ENCODE measurements at regions not wholly inside any gene's neighbourhood (a gene's known extent, or its start where the extent isn't known, plus 50 kb on each side); places are given as distances from the start of the nearest gene placed in this dataset.

GRCh38 chr17:33512113-33512512, 219.0 kb upstream of the ASIC2 start:
- no peak for DNase-seq (ENCODE audit: low spot score in 2 of 2)
- Histone ChIP-seq H3K36me3 (no peaks in the 10 kb centered on the region), H3K4me3 (no peak overlapping the region), H3K4me1 (peaks cover 29% of the 10 kb centered on the region), H3K27ac (no peak overlapping the region), H3K9me3 (no peaks in the 10 kb centered on the region), H3K27me3 (no peaks in the 10 kb centered on the region)
- TF ChIP-seq POLR2A (IDR thresholded peaks at IDR 0.05) (no peak), CTCF (IDR thresholded peaks at IDR 0.05) (no peak), POLR2AphosphoS5 (IDR thresholded peaks at IDR 0.05) (no peak)

- TF ChIP-seq EP300 (IDR thresholded peaks at IDR 0.05) = no peak
- Histone ChIP-seq H3K36me3 (no peaks in the 10 kb centered on the region), H3K9me3 (no peaks in the 10 kb centered on the region), H3K27me3 (no peaks in the 10 kb centered on the region), H3K4me3 (no peak overlapping the region), H3K4me1 (peaks cover 29% of the 10 kb centered on the region), H3K27ac (no peak overlapping the region)
- no peak for DNase-seq (ENCODE audit: low spot score in 2 of 2)
- 96% methylated on average over 4 of the region's 5 CpGs for WGBS
Measured at GRCh38 chr17:33513769-33514168, 220.7 kb upstream of the ASIC2 start.

- Histone ChIP-seq H3K27ac (peak overlapping the region; percentile 74), H3K4me3 (no peak overlapping the region), H3K36me3 (no peaks in the 10 kb centered on the region), H3K9me3 (no peaks in the 10 kb centered on the region), H3K27me3 (no peaks in the 10 kb centered on the region), H3K4me1 (peaks cover 25% of the 10 kb centered on the region)
- no peak for TF ChIP-seq CTCF (IDR thresholded peaks at IDR 0.05)
- 78% methylated on average over 6 of the region's 6 CpGs for WGBS
- no peak for DNase-seq (ENCODE audit: low spot score in 2 of 2)
Measured at GRCh38 chr17:33514369-33514768, 221.3 kb upstream of the ASIC2 start.

GRCh38 chr17:33515974-33516373, 222.9 kb upstream of the ASIC2 start:
- H3K4me3 ChIP-seq = no peak overlapping the region
- H3K36me3 ChIP-seq = no peaks in the 10 kb centered on the region
- peak overlapping the region; percentile 74 for H3K27ac ChIP-seq
- TF ChIP-seq POLR2A (IDR thresholded peaks at IDR 0.05) = no peak
- no peak for TF ChIP-seq POLR2AphosphoS5 (IDR thresholded peaks at IDR 0.05)
- no peak for TF ChIP-seq EP300 (IDR thresholded peaks at IDR 0.05)
- TF ChIP-seq CTCF (IDR thresholded peaks at IDR 0.05) = no peak
- H3K4me1 ChIP-seq = peaks cover 15% of the 10 kb centered on the region
- WGBS = 52% methylated on average over 7 of the region's 7 CpGs
- DNase-seq (ENCODE audit: low spot score in 2 of 2) = peak in 1 of 2 donors; percentile 70
- H3K9me3 ChIP-seq = no peaks in the 10 kb centered on the region
- no peaks in the 10 kb centered on the region for H3K27me3 ChIP-seq

GRCh38 chr17:33516645-33517044, 223.6 kb upstream of the ASIC2 start:
- no peak for DNase-seq (ENCODE audit: low spot score in 2 of 2)
- Histone ChIP-seq H3K4me3 (no peak overlapping the region), H3K9me3 (no peaks in the 10 kb centered on the region), H3K36me3 (no peaks in the 10 kb centered on the region), H3K4me1 (peaks cover 15% of the 10 kb centered on the region), H3K27me3 (no peaks in the 10 kb centered on the region), H3K27ac (peak overlapping the region; percentile 57)
- WGBS = 88% methylated on average over 5 of the region's 5 CpGs
- TF ChIP-seq POLR2AphosphoS5 (IDR thresholded peaks at IDR 0.05) = no peak
- TF ChIP-seq CTCF (IDR thresholded peaks at IDR 0.05) = no peak
- TF ChIP-seq EP300 (IDR thresholded peaks at IDR 0.05) = no peak
- TF ChIP-seq POLR2A (IDR thresholded peaks at IDR 0.05) = no peak

- H3K9me3 ChIP-seq = no peaks in the 10 kb centered on the region
- H3K4me3 ChIP-seq = no peak overlapping the region
- no peak for TF ChIP-seq POLR2A (IDR thresholded peaks at IDR 0.05)
- no peak for TF ChIP-seq POLR2AphosphoS5 (IDR thresholded peaks at IDR 0.05)
- TF ChIP-seq CTCF (IDR thresholded peaks at IDR 0.05) = no peak
- TF ChIP-seq EP300 (IDR thresholded peaks at IDR 0.05) = no peak
- no peaks in the 10 kb centered on the region for H3K27me3 ChIP-seq
- H3K36me3 ChIP-seq = no peaks in the 10 kb centered on the region
- DNase-seq (ENCODE audit: low spot score in 2 of 2) = no peak
- H3K4me1 ChIP-seq = peaks cover 15% of the 10 kb centered on the region
- H3K27ac ChIP-seq = no peak overlapping the region
- 86% methylated on average over 5 of the region's 5 CpGs for WGBS
Measured at GRCh38 chr17:33517746-33518145, 224.7 kb upstream of the ASIC2 start.
